Psoas muscle (tissue), 7 donors: ENCODE measurements at regions not wholly inside any gene's neighbourhood (a gene's known extent, or its start where the extent isn't known, plus 50 kb on each side); places are given as distances from the start of the nearest gene placed in this dataset.

Source experiments
- ATAC-seq, 4 donors: fragments of 200-7000 bp; cut with Tn5 transposase; one replicate each; pipeline ENCODE4 v1.9.1; 2020; ENCODE audit warnings: moderate library complexity in 3 of 4, mild to moderate bottlenecking in 2 of 4
- DNase-seq, 2 donors: peaks; one replicate each; pipeline ENCODE4 v3.0.0-alpha.2; 2020
- H3K27ac ChIP-seq: fragments of 200-600 bp; one replicate; pipeline ENCODE4 v1.8.0; 2022
- H3K27me3 ChIP-seq, 3 donors: fragments of 200-600 bp in 1 of 3; one replicate each; pipeline versions ENCODE4 v1.6.1 to v1.8.0; 2013 to 2022; ENCODE audit warnings: low read length in 2 of 3, mild to moderate bottlenecking in 2 of 3, moderate library complexity in 1 of 3; ENCODE audit not compliant: insufficient read depth in 3 of 3
- H3K36me3 ChIP-seq, 2 donors: fragments of 200-600 bp in 1 of 2; one replicate each; pipeline versions ENCODE4 v1.6.1 to v1.8.0; 2013 to 2022; ENCODE audit warnings: low read depth in 1 of 2, mild to moderate bottlenecking in 1 of 2, moderate library complexity in 1 of 2; ENCODE audit not compliant: insufficient read depth in 1 of 2
- H3K4me1 ChIP-seq: fragments of 200-600 bp; one replicate; pipeline ENCODE4 v1.8.0; 2022
- H3K4me3 ChIP-seq: fragments of 200-600 bp; one replicate; pipeline ENCODE4 v1.8.0; 2022; ENCODE audit warnings: mild to moderate bottlenecking
- H3K9me3 ChIP-seq: fragments of 200-600 bp; one replicate; pipeline ENCODE4 v1.8.0; 2022
- whole genome bisulfite sequencing, 3 donors: extraction: QIAGEN DNeasy Blood & Tissue Kit; methylation state at CpG; one replicate each; pipeline versions ENCODE4 v1.1.6 to v1.1.7; 2013; 5-methylcytosine and 5-hydroxymethylcytosine counted together
- intact Hi-C, 2 donors: fragments of 100-400 bp; cut with DNase I; formaldehyde crosslinking; loops; one replicate each; pipeline versions ENCODE4 v1.11.0 to v1.14.2; 2022
- TF ChIP-seq, protein P1 (sequence below): fragments of 200-600 bp; IDR thresholded peaks from one replicate; pipeline ENCODE4 v1.8.0; 2022; ENCODE audit warnings: antibody characterized with exemption
- donor health status: healthy with polysubstance abuse.
- donor health status: DM: no; HTN: no; CAD: no; lungs with moderate emphysema.
- donor health status: Bipolar disorder and iron deficiency.
- donor health status: healthy.
- donor health status: DM: yes; HTN: yes; CAD: no.
- donor health status: DM: no; HTN: no; CAD: no.
- donor health status: DM: yes; HTN: yes; CAD: no.

DNA sequence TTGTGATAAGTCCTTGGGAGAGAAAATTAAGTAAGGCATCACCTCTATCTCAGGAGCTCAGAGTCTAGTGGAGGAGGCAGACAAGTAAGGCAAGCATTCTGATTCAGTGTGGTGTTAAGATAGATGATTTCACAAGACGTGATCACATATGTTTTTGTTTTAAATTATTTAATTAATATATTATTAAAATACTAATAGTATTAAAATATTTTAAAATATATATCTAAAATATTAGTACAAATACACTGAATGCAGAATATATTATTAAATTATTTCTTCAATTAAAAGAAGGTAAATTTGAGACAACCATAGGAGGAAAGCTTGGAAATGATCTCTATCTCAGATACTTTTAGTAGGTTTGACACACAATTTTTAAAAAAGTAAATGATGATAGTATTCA, 51.5 kb upstream of the ANO4 start:
- no peaks in the 10 kb centered on the region for H3K36me3 ChIP-seq
- H3K27me3 ChIP-seq: no peaks in the 10 kb centered on the region
- no peak for ATAC-seq
- no peak for DNase-seq
- H3K27ac ChIP-seq: no peak overlapping the region
- no peak overlapping the region for H3K4me3 ChIP-seq
- no peaks in the 10 kb centered on the region for H3K4me1 ChIP-seq
- TF ChIP-seq, protein P1, sequence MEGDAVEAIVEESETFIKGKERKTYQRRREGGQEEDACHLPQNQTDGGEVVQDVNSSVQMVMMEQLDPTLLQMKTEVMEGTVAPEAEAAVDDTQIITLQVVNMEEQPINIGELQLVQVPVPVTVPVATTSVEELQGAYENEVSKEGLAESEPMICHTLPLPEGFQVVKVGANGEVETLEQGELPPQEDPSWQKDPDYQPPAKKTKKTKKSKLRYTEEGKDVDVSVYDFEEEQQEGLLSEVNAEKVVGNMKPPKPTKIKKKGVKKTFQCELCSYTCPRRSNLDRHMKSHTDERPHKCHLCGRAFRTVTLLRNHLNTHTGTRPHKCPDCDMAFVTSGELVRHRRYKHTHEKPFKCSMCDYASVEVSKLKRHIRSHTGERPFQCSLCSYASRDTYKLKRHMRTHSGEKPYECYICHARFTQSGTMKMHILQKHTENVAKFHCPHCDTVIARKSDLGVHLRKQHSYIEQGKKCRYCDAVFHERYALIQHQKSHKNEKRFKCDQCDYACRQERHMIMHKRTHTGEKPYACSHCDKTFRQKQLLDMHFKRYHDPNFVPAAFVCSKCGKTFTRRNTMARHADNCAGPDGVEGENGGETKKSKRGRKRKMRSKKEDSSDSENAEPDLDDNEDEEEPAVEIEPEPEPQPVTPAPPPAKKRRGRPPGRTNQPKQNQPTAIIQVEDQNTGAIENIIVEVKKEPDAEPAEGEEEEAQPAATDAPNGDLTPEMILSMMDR: no peak
- intact Hi-C loops: no loop called here
- no peaks in the 10 kb centered on the region for H3K9me3 ChIP-seq
- 83 to 89% (median 85%) methylated on average over 1 of the region's 1 CpG for WGBS, 3 donors
